SW 1271 (cell line): ENCODE measurements at regions not wholly inside any gene's neighbourhood (a gene's known extent, or its start where the extent isn't known, plus 50 kb on each side); places are given as distances from the start of the nearest gene placed in this dataset.

Experiments used
- DNase-seq, 2 experiments: peaks; one replicate each; lab custom pipeline; 2025; lab: John Stamatoyannopoulos, UW

GRCh38 chr16:8519179-8519578 is 71.1 kb downstream of the TMEM114 start:
- no peak for DNase-seq

- DNase-seq = no peak
Measured at GRCh38 chr16:8517280-8517679, 73.0 kb downstream of the TMEM114 start.

GRCh38 chr16:8516471-8516870 is 73.8 kb downstream of the TMEM114 start:
- DNase-seq = no peak

- DNase-seq = no peak
Measured at GRCh38 chr16:8512941-8513624, 77.2 kb downstream of the TMEM114 start.

GRCh38 chr16:8511464-8511863 is 78.8 kb downstream of the TMEM114 start:
- no peak for DNase-seq

- DNase-seq = no peak
Measured at GRCh38 chr16:8510160-8510559, 80.2 kb downstream of the TMEM114 start.

- no peak for DNase-seq
Measured at GRCh38 chr16:8505327-8505991, 84.9 kb downstream of the TMEM114 start.

GRCh38 chr16:8502446-8502845 is 87.9 kb downstream of the TMEM114 start:
- no peak for DNase-seq

GRCh38 chr16:8500351-8500750 is 90.0 kb downstream of the TMEM114 start:
- DNase-seq = no peak

- no peak for DNase-seq
Measured at GRCh38 chr16:8496364-8496763, 93.9 kb downstream of the TMEM114 start.

- DNase-seq = no peak
Measured at GRCh38 chr16:8493972-8494371, 96.3 kb downstream of the TMEM114 start.

- DNase-seq = no peak
Measured at GRCh38 chr16:8492690-8493089, 97.6 kb downstream of the TMEM114 start.

GRCh38 chr16:8489580-8489979 is 100.7 kb downstream of the TMEM114 start:
- DNase-seq = no peak

GRCh38 chr16:8486985-8487384 is 103.3 kb downstream of the TMEM114 start:
- DNase-seq = no peak

- no peak for DNase-seq
Measured at GRCh38 chr16:8483396-8483795, 106.9 kb downstream of the TMEM114 start.

- no peak for DNase-seq
Measured at GRCh38 chr16:8481810-8482209, 108.5 kb downstream of the TMEM114 start.

- no peak for DNase-seq
Measured at GRCh38 chr16:8476824-8477223, 113.5 kb downstream of the TMEM114 start.

GRCh38 chr16:8474587-8474986 is 115.7 kb downstream of the TMEM114 start:
- DNase-seq = no peak

GRCh38 chr16:8469102-8469778 is 121.1 kb downstream of the TMEM114 start:
- DNase-seq = no peak

GRCh38 chr16:8464979-8465378 is 125.3 kb downstream of the TMEM114 start:
- DNase-seq = no peak

GRCh38 chr16:8459085-8459733 is 131.1 kb downstream of the TMEM114 start:
- DNase-seq = no peak

GRCh38 chr16:8458481-8459046 is 131.7 kb downstream of the TMEM114 start:
- no peak for DNase-seq
